HEK293T (cell line): ENCODE measurements at regions not wholly inside any gene's neighbourhood (a gene's known extent, or its start where the extent isn't known, plus 50 kb on each side); places are given as distances from the start of the nearest gene placed in this dataset.
A peak's percentile ranks its signal among the peaks of the same experiment; 100 is the strongest.

Experiments used
- CTCF ChIA-PET: fragments of 350-600 bp; formaldehyde crosslinking; extraction: SDS; loops from one replicate; lab custom pipeline; 2021; ENCODE audit warnings: antibody characterized with exemption, inconsistent platforms; lab: Yijun Ruan, JAX
- POLR2A ChIA-PET: fragments of 350-600 bp; formaldehyde crosslinking; extraction: SDS; loops from one replicate; lab custom pipeline; 2020; ENCODE audit warnings: antibody characterized with exemption, inconsistent platforms; lab: Yijun Ruan, JAX
- DNase-seq: peaks from one replicate; pipeline ENCODE4 v3.0.0; 2012; ENCODE audit warnings: mixed read lengths; ENCODE audit errors: extremely low spot score
- ARNT ChIP-seq: fragments of 450-650 bp; IDR thresholded peaks from 2 replicates; pipeline ENCODE4 v1.6.1; 2017; ENCODE audit warnings: mild to moderate bottlenecking
- BHLHE40 ChIP-seq: fragments of 450-650 bp; IDR thresholded peaks from 2 replicates; pipeline ENCODE4 v1.6.1; 2016; ENCODE audit warnings: mild to moderate bottlenecking, moderate library complexity, borderline replicate concordance
- CTBP1 ChIP-seq: fragments of 450-650 bp; IDR thresholded peaks from 2 replicates; pipeline ENCODE4 v1.6.1; 2016; ENCODE audit warnings: borderline replicate concordance
- ELF4 ChIP-seq: fragments of 450-650 bp; IDR thresholded peaks from 2 replicates; pipeline ENCODE4 v1.6.1; 2017; ENCODE audit warnings: antibody characterized with exemption
- FOXA1 ChIP-seq: fragments of 450-650 bp; IDR thresholded peaks from 2 replicates; pipeline ENCODE4 v1.6.1; 2016; ENCODE audit warnings: mild to moderate bottlenecking
- FOXK2 ChIP-seq: fragments of 450-650 bp; IDR thresholded peaks from 2 replicates; pipeline ENCODE4 v1.6.1; 2016; ENCODE audit warnings: mild to moderate bottlenecking
- FOXM1 ChIP-seq: fragments of 450-650 bp; IDR thresholded peaks from 2 replicates; pipeline ENCODE4 v1.6.1; 2017; ENCODE audit warnings: mild to moderate bottlenecking, borderline replicate concordance
- HDGF ChIP-seq: fragments of 450-650 bp; IDR thresholded peaks from 2 replicates; pipeline ENCODE4 v1.6.1; 2017; ENCODE audit warnings: antibody characterized with exemption, borderline replicate concordance
- L3MBTL2 ChIP-seq: fragments of 450-650 bp; conservative IDR thresholded peaks from 2 replicates; pipeline ENCODE4 v1.6.1; 2016; ENCODE audit warnings: mild to moderate bottlenecking
- LEF1 ChIP-seq: fragments of 450-650 bp; IDR thresholded peaks from 2 replicates; pipeline ENCODE4 v1.6.1; 2017; ENCODE audit warnings: mild to moderate bottlenecking, borderline replicate concordance
- NFRKB ChIP-seq: fragments of 450-650 bp; IDR thresholded peaks from 2 replicates; pipeline ENCODE4 v1.6.1; 2016; ENCODE audit warnings: mild to moderate bottlenecking, moderate library complexity
- SP1 ChIP-seq: fragments of 450-650 bp; IDR thresholded peaks from 2 replicates; pipeline ENCODE4 v1.6.1; 2017
- SUZ12 ChIP-seq: fragments of 450-650 bp; IDR thresholded peaks from 2 replicates; pipeline ENCODE4 v1.6.1; 2016; ENCODE audit warnings: mild to moderate bottlenecking
- TARDBP ChIP-seq: fragments of 450-650 bp; IDR thresholded peaks from 2 replicates; pipeline ENCODE4 v1.6.1; 2016
- ZNF384 ChIP-seq: fragments of 450-650 bp; IDR thresholded peaks from 2 replicates; pipeline ENCODE4 v1.6.1; 2016
- TF ChIP-seq, protein P1 (sequence below): fragments of 450-650 bp; IDR thresholded peaks from 2 replicates; pipeline ENCODE4 v1.6.1; 2016

DNA sequence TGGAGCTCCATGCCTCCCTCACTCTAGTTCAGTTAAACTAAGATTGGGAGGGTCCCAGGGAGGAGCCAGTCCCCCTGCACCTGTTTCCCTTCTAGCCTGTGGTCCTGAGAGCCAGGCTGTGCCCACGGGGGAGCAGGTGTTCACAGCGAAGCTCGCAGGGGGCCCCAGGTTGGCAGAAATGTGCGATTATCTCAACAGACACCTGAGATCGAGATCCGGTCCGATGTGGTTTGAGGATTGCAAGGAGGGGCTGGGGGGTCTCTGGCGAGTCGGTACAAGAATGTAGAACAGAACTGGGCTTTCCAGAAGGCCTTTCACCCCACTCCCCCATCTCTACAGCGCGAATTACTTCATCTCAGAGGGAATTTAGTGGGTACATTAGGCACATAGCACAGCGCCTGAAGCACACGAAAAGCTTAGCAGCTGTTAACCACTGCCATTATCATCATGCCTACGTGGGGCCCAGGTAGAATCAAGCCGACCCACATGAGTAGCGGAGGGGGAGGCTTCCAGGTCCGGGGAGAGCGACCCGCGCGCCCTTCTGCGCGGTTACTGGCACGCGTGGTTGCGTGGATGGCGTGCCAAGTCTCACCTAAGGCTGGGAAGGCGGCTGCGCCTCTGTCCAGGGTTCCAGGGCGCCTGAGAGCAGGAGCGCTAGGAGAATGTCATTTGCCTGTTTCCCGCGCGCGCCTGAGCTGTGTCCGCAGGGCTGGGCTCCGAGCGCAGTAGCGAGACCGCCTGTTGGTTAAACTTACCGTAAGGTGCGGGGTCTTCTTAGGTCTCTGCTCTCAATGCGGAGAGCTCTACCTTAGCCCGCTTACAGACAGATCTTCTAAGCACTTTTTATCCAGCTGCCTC is 1539.5 kb upstream of the TMEM132C start:
- DNase-seq: no peak
- POLR2A ChIA-PET: no interaction called here
- CTCF ChIA-PET: no interaction called here
- no peak for TF ChIP-seq FOXM1
- TF ChIP-seq FOXK2: no peak
- TF ChIP-seq ELF4: no peak
- TF ChIP-seq ZNF384: no peak
- no peak for TF ChIP-seq L3MBTL2
- TF ChIP-seq BHLHE40: no peak
- TF ChIP-seq CTBP1: no peak
- no peak for TF ChIP-seq SUZ12
- TF ChIP-seq TARDBP: no peak
- no peak for TF ChIP-seq SP1
- TF ChIP-seq ARNT: no peak
- TF ChIP-seq NFRKB: no peak
- TF ChIP-seq HDGF: no peak
- TF ChIP-seq, protein P1, sequence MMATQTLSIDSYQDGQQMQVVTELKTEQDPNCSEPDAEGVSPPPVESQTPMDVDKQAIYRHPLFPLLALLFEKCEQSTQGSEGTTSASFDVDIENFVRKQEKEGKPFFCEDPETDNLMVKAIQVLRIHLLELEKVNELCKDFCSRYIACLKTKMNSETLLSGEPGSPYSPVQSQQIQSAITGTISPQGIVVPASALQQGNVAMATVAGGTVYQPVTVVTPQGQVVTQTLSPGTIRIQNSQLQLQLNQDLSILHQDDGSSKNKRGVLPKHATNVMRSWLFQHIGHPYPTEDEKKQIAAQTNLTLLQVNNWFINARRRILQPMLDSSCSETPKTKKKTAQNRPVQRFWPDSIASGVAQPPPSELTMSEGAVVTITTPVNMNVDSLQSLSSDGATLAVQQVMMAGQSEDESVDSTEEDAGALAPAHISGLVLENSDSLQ: no peak
- TF ChIP-seq LEF1: no peak
- TF ChIP-seq FOXA1: no peak

DNA sequence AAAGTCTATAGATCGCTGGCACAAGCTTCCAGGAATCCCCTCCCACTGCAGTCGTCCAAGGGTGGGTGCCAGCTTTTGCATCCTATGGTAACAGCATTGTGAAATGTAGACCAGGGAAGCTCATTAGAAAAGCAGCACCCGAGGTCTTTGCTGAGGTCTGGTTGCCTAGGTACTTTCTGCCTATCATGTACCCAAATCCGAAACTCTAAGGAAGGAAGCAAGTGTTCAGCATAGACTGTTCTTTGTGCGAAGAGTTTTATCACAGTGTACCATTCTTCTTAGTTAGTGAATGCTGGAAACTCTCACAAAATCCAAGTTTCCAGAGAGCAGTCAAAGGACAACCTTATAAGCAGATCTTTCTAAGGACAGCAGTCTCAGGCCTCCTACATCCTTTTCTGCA is 1532.7 kb upstream of the TMEM132C start:
- ChIA-PET POLR2A (no interaction called here), CTCF (no interaction called here)

DNA sequence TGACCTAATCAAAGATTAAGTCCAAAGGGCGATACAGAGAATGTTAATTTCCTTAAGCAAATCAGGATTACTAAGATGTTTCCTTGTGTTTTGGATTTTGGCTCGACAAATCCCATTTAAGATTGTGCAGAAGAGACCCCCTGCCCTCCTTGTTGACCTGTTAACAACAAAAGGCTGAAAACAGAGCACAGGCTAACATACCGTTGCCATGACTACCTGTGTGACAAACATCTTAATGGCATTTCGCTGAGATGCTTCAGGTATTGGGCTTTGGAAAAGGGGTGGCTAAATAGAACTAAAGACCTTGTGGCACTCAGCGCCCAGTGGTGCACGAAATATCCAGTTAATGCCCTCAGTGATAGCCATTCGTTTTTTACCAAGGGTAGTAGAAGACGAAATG is 1532.3 kb upstream of the TMEM132C start:
- no peak for DNase-seq
- ChIA-PET CTCF (no interaction called here), POLR2A (no interaction called here)
- TF ChIP-seq NFRKB (no peak), LEF1 (no peak), TARDBP (no peak), HDGF (no peak), L3MBTL2 (no peak), SP1 (no peak), FOXA1 (no peak), FOXK2 (no peak), SUZ12 (no peak), ARNT (no peak), CTBP1 (no peak), ZNF384 (no peak), ELF4 (no peak)
- TF ChIP-seq, protein P1: no peak

More for the DNA sequence above, 1532.7 kb upstream of the TMEM132C start:
- TF ChIP-seq FOXM1 (no peak), SP1 (no peak), FOXK2 (no peak), ARNT (no peak), NFRKB (no peak), HDGF (no peak), FOXA1 (no peak), ZNF384 (no peak), L3MBTL2 (no peak), BHLHE40 (no peak), TARDBP (no peak), ELF4 (no peak)
- no peak for DNase-seq

DNA sequence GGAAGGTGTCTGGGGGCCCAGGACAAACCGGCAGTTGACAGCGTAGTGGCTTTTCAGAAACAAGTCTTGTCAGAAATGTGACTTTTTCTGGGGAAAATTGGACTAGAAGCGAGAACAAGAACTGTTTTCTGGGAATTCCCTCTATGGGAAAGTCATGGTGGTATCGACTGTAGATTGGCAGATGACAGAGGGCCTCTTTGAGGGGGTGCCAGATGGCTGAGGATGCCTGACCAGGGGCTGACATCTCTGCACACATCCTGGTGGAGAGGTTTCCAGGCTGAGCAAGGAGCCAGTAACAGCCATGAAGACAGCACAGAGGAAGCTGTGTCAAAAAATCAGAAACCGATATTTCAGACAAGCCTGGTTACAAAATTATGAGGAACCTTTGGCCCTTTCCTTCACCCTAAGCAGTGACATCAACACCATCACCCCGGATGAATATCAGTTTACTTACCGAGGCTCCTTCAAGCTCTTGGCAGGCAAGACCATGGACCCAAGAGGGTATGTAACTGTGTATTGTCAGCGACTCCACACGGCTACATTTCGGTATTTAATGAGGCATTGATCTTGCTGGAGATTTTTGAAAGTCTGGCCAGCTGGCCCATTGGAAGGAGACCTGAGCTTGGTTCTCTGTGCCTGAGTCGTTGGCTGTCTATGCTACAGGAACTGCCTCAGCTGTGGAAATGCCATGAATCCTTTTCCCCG is 1525.3 kb upstream of the TMEM132C start:
- ChIA-PET POLR2A (no interaction called here), CTCF (no interaction called here)
- no peak for TF ChIP-seq CTBP1
- no peak for TF ChIP-seq BHLHE40
- no peak for TF ChIP-seq FOXK2
- DNase-seq: no peak

DNA sequence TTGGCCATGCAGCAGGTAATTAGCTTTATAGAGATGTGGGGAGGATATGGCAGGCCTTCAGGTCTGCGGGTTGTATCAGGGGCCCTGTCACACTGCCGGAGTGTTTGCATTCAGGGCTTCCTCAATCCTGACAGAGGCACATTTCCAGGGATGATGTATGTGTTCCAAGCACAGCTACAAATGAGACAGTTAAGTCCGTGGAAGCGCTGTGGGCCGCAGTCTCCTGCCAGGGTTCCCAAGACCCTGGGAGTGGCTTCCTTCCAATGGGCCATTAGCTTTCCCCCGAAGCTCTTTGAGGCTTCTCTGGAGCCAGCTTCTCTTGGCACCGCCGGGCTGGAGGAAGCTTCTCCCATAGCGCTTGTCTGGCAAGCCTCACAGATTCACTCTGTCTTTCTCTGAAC is 1524.7 kb upstream of the TMEM132C start:
- POLR2A ChIA-PET: no interaction called here
- no peak for TF ChIP-seq BHLHE40
- no peak for DNase-seq
- CTCF ChIA-PET: no interaction called here

DNA sequence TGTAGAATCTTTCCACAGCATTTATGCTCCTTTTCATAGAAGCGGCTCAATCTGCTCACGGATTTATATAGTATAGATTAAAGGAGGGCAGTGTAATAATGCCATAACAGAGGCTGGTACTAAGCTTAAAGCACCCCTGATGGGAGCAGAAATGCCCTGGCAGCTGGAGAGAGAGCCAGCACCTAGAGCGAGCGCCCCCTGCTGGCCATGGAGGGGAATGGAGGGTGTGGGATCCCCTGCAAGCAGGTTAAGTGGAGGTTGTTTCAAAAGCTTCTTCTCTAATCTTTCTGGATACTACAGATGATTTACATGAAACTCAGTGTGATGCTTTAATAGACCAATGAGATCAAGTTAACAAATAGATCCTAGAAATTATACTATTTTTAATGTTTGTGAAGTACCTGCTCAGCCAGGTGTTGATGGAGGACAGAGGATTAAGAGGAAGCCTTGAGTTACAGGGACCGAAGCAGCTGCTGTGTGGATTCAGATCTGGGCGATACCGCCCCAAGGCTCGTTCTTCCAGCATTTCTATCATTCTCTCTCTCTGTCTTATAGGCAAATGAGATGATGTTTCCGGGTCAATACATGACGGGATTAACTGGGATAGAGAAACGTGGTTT is 1519.3 kb upstream of the TMEM132C start:
- CTCF ChIA-PET: interaction anchor here (0.5 to 0.6 kb wide), 2 partner anchors 27 to 129 kb away, joined by 3 to 5 read pairs; no protein-coding TSS in a partner anchor
- peak; percentile 62 for DNase-seq
- POLR2A ChIA-PET: no interaction called here
- no peak for TF ChIP-seq SUZ12
- no peak for TF ChIP-seq FOXA1
- TF ChIP-seq L3MBTL2: no peak
- no peak for TF ChIP-seq CTBP1
- TF ChIP-seq, protein P1: no peak
- no peak for TF ChIP-seq HDGF
- no peak for TF ChIP-seq NFRKB
- no peak for TF ChIP-seq ARNT
- TF ChIP-seq BHLHE40: no peak
- TF ChIP-seq FOXM1: no peak
- no peak for TF ChIP-seq ZNF384
- TF ChIP-seq SP1: no peak
- TF ChIP-seq LEF1: no peak
- no peak for TF ChIP-seq ELF4
- no peak for TF ChIP-seq TARDBP
- no peak for TF ChIP-seq FOXK2
